Activated naive CD4-positive, alpha-beta T cell treated with anti-CD3 and anti-CD28 coated beads, Interleukin-2, amount 50 U/mL, for 24 hours (primary cell): ENCODE measurements at regions not wholly inside any gene's neighbourhood (a gene's known extent, or its start where the extent isn't known, plus 50 kb on each side); places are given as distances from the start of the nearest gene placed in this dataset.

ENCODE experiments used
- H3K27ac Mint-ChIP-seq: one replicate; pipeline ENCODE4 v1.8.0; 2021; ENCODE audit warnings: mild to moderate bottlenecking, mixed read lengths
- H3K27me3 Mint-ChIP-seq: one replicate; pipeline ENCODE4 v1.8.0; 2021; ENCODE audit warnings: mixed read lengths
- H3K36me3 Mint-ChIP-seq: one replicate; pipeline ENCODE4 v1.8.0; 2021; ENCODE audit warnings: mixed read lengths
- H3K4me1 Mint-ChIP-seq: one replicate; pipeline ENCODE4 v1.8.0; 2021; ENCODE audit warnings: mixed read lengths
- H3K4me3 Mint-ChIP-seq: one replicate; pipeline ENCODE4 v1.8.0; 2021; ENCODE audit warnings: mild to moderate bottlenecking, mixed read lengths
- H3K9me3 Mint-ChIP-seq: one replicate; pipeline ENCODE4 v1.8.0; 2021; ENCODE audit warnings: mixed read lengths

DNA sequence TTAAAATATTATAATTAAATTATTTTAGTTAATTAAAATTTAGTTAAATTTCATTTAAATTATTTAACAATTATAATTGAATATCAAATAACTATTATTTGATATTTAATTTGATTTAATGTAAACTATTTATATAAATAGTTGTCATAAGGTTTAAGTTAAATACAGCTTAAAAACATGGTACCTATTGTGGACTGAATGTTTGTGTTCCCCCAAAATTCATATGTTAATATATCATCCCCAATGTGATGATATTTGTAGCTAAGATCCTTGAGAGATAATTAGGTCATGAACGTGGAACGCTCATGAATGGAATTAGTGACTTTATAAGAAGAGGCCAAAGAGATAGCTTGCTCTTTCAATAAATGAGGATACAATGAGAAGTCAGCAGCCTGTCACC, 505.7 kb upstream of the LRATD1 start:
- Mint-ChIP-seq H3K36me3 (no peaks in the 10 kb centered on the region), H3K9me3 (peaks cover 10% of the 10 kb centered on the region), H3K4me3 (no peak overlapping the region), H3K27ac (no peak overlapping the region), H3K27me3 (no peaks in the 10 kb centered on the region), H3K4me1 (no peaks in the 10 kb centered on the region)

DNA sequence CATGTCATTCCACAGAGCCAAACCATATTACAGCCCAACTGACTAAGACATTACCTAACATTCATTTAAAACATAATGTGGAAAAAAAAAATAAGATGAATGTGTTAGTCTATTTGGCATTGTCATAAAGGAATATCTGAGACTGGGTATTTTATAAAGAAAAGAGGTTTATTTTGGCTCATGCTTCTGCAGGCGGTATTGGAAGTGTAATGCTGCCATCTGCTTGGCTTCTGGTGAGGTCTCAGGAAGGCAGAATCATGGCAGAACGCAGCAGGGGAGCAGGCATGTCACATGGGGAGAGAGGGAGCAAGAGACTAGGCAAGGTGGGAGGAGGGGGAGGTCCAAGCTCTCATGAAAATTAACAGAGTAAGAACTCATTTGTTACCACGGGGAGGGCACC, 504.8 kb upstream of the LRATD1 start:
- H3K27ac Mint-ChIP-seq = no peak overlapping the region
- H3K4me1 Mint-ChIP-seq = no peaks in the 10 kb centered on the region
- no peaks in the 10 kb centered on the region for H3K36me3 Mint-ChIP-seq
- peaks cover 13% of the 10 kb centered on the region for H3K9me3 Mint-ChIP-seq
- H3K27me3 Mint-ChIP-seq = no peaks in the 10 kb centered on the region
- no peak overlapping the region for H3K4me3 Mint-ChIP-seq

DNA sequence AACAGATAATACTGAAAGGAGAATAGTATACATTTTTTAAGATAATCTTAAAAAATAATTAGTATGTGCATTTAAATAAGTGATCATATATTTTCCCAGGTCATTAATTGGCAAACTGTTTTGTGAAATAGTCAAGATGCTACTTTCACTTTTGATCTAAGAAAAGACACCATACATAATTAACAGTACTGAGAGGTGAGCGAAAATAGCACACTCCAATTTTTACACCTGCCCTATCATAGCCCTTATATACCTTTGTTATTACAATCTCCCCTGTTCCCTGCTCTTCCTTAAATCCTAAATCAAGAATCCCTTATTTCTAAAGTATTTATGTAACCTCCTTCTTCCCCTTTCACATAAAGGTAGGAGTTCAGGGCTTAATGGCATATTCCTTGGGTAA, 500.1 kb upstream of the LRATD1 start:
- Mint-ChIP-seq H3K27me3 (no peaks in the 10 kb centered on the region), H3K36me3 (no peaks in the 10 kb centered on the region), H3K4me3 (no peak overlapping the region), H3K4me1 (no peaks in the 10 kb centered on the region), H3K27ac (no peak overlapping the region), H3K9me3 (peaks cover 12% of the 10 kb centered on the region)

DNA sequence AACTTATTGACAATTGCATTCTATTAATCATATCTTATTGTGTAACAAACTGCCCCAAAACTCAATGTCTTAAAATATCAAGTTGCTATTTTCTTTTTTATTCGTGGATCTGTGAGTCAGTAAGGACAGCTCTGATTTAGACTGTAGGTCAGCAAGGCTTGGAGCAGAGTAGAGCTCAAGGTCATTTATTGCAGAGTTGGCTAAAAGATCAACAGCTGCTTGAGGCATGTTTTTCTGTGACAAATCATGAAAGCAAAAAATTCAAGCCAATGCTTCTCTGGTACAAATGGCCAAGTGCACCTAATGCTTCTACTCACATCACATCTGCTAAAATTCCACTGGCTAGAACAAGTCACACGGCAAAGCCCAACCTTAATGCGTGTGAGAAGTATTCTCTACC, 497.7 kb upstream of the LRATD1 start:
- Mint-ChIP-seq H3K36me3 (no peaks in the 10 kb centered on the region), H3K9me3 (peaks cover 10% of the 10 kb centered on the region), H3K27ac (no peak overlapping the region), H3K4me3 (no peak overlapping the region), H3K4me1 (no peaks in the 10 kb centered on the region), H3K27me3 (no peaks in the 10 kb centered on the region)

DNA sequence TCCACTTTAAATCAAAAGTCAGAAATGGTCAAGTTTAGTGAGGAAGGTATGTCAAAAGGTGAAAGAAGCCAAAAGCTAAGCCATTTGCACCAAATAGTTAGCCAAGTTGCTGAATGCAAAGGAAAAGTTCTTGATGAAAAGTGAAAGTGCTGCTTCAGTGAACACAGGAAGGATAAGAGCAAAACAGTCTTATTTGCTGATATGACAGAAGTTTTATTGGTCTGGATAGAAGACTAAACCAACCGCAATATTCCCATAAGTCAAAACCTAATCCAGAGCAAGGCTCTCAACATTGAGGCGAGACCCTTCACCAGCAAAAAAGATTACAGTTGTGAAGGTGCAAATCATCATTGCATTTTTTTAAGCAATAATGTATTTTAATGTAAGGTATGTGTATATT, 496.5 kb upstream of the LRATD1 start:
- Mint-ChIP-seq H3K27me3 (no peaks in the 10 kb centered on the region), H3K4me3 (no peak overlapping the region), H3K4me1 (no peaks in the 10 kb centered on the region), H3K9me3 (peaks cover 10% of the 10 kb centered on the region), H3K27ac (no peak overlapping the region), H3K36me3 (no peaks in the 10 kb centered on the region)

DNA sequence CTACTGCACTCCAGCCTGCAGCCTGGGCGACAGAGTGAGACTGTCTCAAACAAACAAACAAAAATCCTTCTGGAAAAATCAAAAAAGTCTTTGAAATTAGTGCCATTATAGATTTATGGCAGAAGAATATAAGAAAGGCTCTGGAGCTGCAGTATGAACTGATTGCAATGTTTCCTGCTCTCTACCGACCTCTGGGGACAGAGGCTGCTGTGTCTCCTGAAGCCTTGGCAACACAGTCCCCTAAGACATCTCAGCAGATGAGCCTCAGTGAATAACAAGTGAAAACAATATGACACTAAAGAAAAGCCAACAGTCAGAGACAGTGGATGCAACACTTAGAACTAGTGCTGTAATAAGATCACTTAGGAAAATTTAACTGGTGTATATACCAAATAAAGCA, 494.9 kb upstream of the LRATD1 start:
- H3K36me3 Mint-ChIP-seq = no peaks in the 10 kb centered on the region
- H3K4me3 Mint-ChIP-seq = no peak overlapping the region

DNA sequence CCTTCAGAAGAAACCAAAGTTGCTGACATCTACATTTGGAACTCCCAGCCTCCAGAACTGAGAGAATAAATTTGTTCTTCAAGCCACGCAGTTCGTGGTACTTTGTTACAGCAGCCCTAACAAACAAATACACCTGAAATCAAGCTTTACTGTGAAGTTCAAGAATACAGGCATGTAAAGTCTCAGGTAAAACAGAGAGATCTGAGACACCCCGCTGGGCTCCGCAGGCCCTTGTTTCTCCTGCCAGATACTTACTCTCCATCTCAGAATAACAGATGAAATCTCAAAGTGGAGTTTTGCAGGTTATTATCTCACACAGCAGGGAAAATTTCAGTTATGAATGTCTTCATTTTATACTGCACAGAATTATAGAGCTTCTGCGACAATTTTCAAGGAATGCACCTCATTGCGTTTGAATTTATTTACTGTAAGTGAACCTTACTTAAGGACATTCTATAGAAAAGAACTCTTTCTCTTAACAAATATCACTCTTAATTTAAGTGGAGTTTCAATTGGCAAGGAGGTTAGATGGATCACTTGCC, 492.4 kb upstream of the LRATD1 start:
- Mint-ChIP-seq H3K27ac (no peak overlapping the region), H3K4me1 (no peaks in the 10 kb centered on the region), H3K4me3 (no peak overlapping the region), H3K27me3 (no peaks in the 10 kb centered on the region), H3K36me3 (no peaks in the 10 kb centered on the region), H3K9me3 (no peaks in the 10 kb centered on the region)

More for the DNA sequence above, 494.9 kb upstream of the LRATD1 start:
- no peak overlapping the region for H3K27ac Mint-ChIP-seq
- H3K4me1 Mint-ChIP-seq = no peaks in the 10 kb centered on the region
- no peaks in the 10 kb centered on the region for H3K27me3 Mint-ChIP-seq
- peaks cover 8% of the 10 kb centered on the region for H3K9me3 Mint-ChIP-seq

DNA sequence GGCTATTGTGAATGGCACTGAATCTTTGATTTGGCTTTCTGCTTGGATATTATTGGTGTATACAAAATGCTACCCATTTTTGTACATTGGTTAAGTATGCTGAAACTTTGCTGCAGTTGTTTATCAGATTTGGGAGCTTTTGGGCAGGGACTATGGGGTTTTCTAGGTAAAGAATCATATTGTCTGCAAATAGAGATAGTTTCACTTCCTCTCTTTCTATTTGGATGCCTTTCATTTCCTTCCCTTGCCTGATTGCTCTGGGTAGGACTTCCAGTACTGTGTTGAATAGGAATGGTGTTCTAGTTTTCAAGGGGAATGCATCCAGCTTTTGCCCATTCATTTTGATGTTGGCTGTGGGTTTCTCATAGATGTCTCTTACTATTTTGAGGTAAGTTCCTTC, 489.1 kb upstream of the LRATD1 start:
- Mint-ChIP-seq H3K4me3 (no peak overlapping the region), H3K27ac (no peak overlapping the region), H3K4me1 (no peaks in the 10 kb centered on the region), H3K9me3 (no peaks in the 10 kb centered on the region), H3K27me3 (no peaks in the 10 kb centered on the region), H3K36me3 (no peaks in the 10 kb centered on the region)

DNA sequence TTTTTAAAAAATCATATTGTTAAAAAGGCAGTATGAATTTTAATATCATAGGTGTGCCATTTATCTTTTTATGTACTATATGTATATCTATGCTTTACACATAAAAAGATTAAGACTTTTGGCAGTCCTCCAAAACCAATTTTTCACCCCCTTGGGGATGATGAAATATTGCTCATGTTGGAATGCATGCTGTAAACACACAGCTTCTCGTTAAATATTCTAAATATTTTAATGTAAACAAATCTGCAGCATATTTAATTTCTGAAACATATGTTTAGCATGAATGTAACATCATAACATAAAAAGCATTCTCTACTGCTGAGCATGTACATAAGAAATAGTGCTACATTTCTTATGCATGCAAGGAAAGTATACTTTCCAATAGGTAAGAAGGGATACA, 484.3 kb upstream of the LRATD1 start:
- no peaks in the 10 kb centered on the region for H3K9me3 Mint-ChIP-seq
- no peaks in the 10 kb centered on the region for H3K27me3 Mint-ChIP-seq
- H3K4me1 Mint-ChIP-seq = no peaks in the 10 kb centered on the region
- H3K4me3 Mint-ChIP-seq = no peak overlapping the region
- no peak overlapping the region for H3K27ac Mint-ChIP-seq
- no peaks in the 10 kb centered on the region for H3K36me3 Mint-ChIP-seq

DNA sequence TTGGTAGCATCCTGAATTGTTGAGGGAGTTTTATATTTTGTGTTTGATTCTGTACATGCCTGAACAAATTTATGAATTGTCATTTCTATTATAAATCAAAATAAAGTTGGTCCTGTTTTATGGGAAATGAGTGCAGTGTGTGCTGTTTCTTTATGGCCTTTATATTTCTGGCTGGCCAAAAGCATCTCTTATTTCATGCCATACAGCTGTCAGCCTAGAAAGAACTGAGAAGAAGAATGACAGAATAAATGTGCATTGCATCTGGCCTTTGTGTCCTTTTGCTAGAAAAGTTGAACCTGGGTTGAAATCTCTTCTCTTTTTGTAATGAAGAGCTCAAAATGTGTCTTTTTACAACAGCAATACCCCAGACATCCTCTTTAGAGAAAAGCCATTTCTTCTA, 474.7 kb upstream of the LRATD1 start:
- H3K36me3 Mint-ChIP-seq = no peaks in the 10 kb centered on the region
- no peaks in the 10 kb centered on the region for H3K4me1 Mint-ChIP-seq
- H3K4me3 Mint-ChIP-seq = no peak overlapping the region
- no peak overlapping the region for H3K27ac Mint-ChIP-seq
- H3K9me3 Mint-ChIP-seq = no peaks in the 10 kb centered on the region
- no peaks in the 10 kb centered on the region for H3K27me3 Mint-ChIP-seq

DNA sequence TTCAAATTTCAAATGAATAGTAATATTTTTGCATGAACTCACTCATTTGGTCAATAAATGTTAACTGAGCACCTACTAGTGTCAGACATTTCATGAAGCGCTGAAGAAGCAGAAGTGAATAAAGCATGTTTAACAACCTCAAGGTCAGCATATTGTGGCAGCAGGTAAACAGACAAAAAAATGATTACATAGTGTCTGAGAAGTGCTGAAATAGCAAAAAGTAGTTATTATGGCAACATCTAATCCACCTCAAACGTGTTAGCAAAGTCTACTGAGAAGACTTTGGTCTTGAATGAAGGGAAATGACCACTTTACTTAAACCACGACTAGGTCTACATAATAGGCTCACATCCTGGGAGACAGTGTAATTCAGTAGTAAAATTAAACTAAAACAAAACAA, 452.2 kb upstream of the LRATD1 start:
- Mint-ChIP-seq H3K4me1 (no peaks in the 10 kb centered on the region), H3K9me3 (no peaks in the 10 kb centered on the region), H3K4me3 (no peak overlapping the region), H3K36me3 (no peaks in the 10 kb centered on the region), H3K27me3 (no peaks in the 10 kb centered on the region), H3K27ac (no peak overlapping the region)

DNA sequence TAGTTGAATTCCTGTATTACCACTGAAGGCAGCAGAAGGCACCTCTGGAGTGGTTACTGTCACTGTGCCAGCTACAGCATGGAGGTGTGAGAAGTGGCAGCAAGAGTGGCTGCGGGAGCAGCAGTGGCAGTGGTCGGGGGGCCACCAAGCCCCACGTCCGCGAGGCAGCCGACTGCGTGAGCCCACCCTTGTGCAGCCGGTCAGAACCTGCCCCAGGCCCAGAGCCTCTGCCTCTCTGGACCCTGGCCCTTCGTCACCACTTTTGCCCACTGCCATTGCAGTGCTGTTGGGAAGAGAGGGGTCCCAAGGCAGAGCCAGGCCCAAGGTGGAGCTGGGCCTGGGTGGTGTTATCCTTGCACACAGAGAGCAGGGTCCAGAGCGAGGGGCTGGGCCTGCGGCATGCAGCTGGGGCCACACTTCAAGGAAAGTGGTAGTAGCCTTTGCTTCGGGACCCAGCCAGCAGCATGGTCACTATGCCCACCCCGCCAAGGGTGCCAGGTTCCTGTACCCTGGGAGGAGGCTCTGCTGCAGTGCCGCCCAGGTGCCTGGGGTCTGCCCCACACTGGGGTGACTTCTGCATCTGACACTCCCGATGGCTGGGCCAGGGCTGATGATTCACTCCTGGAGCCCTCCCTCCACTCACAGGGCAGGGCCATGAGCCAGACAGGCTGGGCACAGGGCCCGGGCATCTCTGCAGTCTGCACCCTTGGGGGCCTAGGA, 450.1 kb upstream of the LRATD1 start:
- Mint-ChIP-seq H3K9me3 (no peaks in the 10 kb centered on the region), H3K27me3 (no peaks in the 10 kb centered on the region), H3K27ac (no peak overlapping the region), H3K36me3 (no peaks in the 10 kb centered on the region), H3K4me3 (no peak overlapping the region), H3K4me1 (no peaks in the 10 kb centered on the region)

DNA sequence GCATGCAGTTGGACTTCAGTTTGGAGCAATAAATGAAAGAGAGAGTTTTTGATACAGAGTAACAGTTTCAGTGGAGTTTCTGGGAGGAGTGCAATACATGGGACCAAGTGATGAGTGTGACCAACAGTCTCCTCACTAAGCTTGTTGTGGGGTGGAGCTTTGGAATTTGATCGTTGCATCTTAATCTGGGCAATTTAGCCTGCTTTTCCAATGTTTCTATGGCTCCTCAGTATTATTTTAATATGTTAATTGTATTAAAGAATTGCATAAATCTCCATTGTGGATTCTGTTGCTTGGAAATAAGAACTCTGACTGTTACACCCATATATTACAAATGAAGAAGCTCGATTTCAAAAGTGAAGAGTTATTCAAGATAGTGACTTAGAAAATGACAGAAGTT, 446.6 kb upstream of the LRATD1 start:
- Mint-ChIP-seq H3K4me1 (no peaks in the 10 kb centered on the region), H3K27me3 (no peaks in the 10 kb centered on the region), H3K27ac (no peak overlapping the region), H3K36me3 (no peaks in the 10 kb centered on the region), H3K9me3 (no peaks in the 10 kb centered on the region), H3K4me3 (no peak overlapping the region)

DNA sequence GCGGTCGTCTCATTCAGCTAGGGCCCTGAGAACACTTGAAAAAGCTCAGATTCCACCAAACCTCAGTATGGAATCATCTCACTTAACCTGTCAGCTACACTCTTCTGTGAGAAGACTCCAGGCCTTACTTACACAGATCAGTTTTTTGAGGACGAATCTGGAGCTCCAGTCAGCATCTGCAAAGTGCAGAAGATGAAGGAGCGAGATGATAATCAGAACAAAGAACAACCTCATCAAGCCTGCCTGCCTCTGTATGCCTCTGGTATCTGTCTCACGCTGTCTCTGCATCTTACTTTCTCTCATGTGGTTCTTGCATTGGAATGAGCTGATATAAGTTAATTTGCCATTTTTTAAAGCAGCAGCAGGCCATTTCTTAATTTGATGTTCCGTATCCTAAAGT, 444.1 kb upstream of the LRATD1 start:
- Mint-ChIP-seq H3K36me3 (no peaks in the 10 kb centered on the region), H3K4me3 (no peak overlapping the region), H3K9me3 (peaks cover 3% of the 10 kb centered on the region), H3K4me1 (no peaks in the 10 kb centered on the region), H3K27me3 (no peaks in the 10 kb centered on the region), H3K27ac (no peak overlapping the region)

DNA sequence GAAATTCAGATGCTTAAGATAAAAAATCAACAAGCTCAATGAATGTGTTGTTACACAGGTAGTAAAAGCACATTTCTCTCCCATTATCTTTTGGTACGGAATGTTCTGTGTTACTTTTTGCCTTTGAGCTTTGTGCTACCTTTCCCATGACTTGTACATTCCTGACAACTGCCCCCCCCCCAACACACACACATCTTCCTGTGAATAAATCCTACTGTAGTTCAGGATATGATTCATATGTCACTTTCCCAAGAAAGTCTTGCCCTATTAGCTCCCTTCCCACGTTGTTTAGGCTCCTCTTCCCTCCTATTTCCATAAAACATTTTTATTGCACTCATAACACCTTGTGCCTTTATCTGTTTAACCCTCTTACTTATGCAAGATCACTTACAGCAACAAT, 442.6 kb upstream of the LRATD1 start:
- H3K36me3 Mint-ChIP-seq = no peaks in the 10 kb centered on the region
- H3K9me3 Mint-ChIP-seq = peaks cover 5% of the 10 kb centered on the region
- no peaks in the 10 kb centered on the region for H3K27me3 Mint-ChIP-seq
- no peak overlapping the region for H3K4me3 Mint-ChIP-seq
- H3K27ac Mint-ChIP-seq = no peak overlapping the region
- no peaks in the 10 kb centered on the region for H3K4me1 Mint-ChIP-seq

DNA sequence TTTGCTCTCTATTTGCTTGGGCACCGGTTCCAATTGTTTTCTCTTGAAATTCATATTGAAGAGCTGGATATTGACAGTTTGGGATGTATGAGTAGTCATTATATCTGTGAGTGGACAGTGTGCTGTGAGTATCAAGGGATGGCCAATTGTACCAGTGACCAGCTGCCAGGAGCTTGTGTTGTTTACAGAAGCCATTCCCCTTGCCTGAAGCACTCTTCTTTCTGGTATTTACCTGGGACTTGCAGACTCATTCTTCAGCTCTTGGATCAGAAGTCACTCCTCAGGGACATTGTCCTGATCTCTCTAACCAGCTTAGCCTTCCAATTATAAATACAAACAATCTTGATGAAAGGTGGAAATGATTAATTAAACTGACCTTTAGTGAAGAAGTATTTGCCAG, 438.3 kb upstream of the LRATD1 start:
- H3K36me3 Mint-ChIP-seq = no peaks in the 10 kb centered on the region
- no peak overlapping the region for H3K27ac Mint-ChIP-seq
- no peaks in the 10 kb centered on the region for H3K4me1 Mint-ChIP-seq
- no peak overlapping the region for H3K4me3 Mint-ChIP-seq
- peaks cover 5% of the 10 kb centered on the region for H3K9me3 Mint-ChIP-seq
- H3K27me3 Mint-ChIP-seq = no peaks in the 10 kb centered on the region

DNA sequence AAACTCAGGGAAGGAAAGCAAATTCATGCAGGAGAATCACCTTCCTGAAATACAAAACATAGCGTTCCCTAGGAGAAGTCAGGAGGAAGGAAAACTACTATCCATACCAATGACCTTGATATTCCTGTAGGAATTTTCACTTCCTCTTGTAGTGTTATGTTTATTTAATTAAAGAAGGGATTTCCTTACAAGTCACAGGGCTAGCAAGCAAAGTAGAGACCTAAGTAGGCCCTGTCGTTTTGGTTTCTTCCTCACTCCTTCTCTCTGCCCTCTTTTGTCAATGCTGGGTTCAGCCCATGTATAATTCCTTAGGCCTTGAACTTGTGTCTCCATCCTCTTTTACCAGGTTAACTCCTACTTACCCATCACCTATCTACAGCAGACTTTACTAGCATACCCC, 435.2 kb upstream of the LRATD1 start:
- peaks cover 5% of the 10 kb centered on the region for H3K9me3 Mint-ChIP-seq
- no peaks in the 10 kb centered on the region for H3K36me3 Mint-ChIP-seq
- no peak overlapping the region for H3K27ac Mint-ChIP-seq
- H3K4me1 Mint-ChIP-seq = no peaks in the 10 kb centered on the region
- no peaks in the 10 kb centered on the region for H3K27me3 Mint-ChIP-seq
- no peak overlapping the region for H3K4me3 Mint-ChIP-seq
